HG02588 (cell line): ENCODE measurements at regions not wholly inside any gene's neighbourhood (a gene's known extent, or its start where the extent isn't known, plus 50 kb on each side); places are given as distances from the start of the nearest gene placed in this dataset.

ENCODE experiments used
- ATAC-seq: cut with Tn5 transposase; IDR thresholded peaks from one replicate; pipeline ENCODE4 v1.9.1; 2021; ENCODE audit warnings: mild to moderate bottlenecking, moderate library complexity; ENCODE audit not compliant: unreplicated experiment

- ATAC-seq, result no peak
Observed at GRCh38 chr11:37002831-37003230, 404.8 kb upstream of the RAG2 start.

DNA sequence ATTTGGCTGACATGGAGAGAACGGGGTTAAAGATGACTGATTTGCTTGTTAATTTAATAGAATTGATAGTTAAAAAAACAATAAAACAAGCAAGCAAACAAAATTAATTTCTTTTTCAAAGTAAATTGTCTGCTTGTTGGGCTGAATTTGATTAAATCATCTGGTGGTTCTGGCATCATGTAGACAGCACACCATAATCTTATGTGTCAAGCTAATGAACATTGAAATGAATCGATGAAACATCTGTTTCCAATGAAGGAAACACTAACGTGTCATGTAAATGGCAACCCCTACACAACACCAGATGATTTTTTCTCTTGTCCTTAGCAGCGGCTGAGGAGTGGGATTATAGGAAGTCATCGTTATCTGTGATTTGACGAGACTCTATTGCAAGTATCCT is 399.6 kb upstream of the RAG2 start:
- ATAC-seq, result no peak

DNA sequence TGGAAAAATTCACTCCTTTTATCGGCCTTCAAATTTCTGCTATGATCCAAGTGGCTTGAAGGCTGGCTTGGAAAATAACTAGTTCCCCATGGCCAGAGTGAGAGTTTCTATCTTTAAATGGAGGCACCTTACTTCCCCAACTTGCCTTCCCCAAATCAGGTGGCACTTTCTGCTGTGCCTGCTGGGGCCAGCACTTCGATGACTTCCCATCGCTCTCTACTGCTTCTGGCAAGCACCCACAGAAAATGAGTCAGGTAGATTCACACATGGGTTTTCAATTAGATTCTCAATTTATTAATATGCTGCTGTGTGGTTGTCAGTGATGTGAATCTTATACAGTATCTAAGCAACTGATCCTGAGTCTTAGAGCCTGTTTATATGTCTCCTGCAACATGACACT is 398.8 kb upstream of the RAG2 start:
- no peak for ATAC-seq

DNA sequence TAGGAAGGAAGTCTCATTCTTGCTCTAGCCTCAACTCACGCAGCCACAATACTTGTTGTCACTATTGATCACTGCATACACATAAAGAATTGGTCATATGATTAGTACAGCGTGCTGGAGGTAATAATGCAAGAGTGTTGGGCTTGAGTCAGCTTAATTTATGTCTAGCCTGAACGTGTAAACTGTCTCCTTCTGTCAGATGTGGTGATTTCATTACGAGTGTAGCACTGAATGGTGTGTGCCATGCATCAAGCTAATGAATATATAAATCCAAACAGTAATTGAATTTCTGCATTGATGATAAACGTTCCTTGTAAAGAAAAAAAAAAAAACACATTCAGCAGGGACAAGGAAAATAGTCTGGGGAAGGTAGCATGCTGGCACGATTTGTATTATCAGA is 396.2 kb upstream of the RAG2 start:
- no peak for ATAC-seq

GRCh38 chr11:36988556-36988955 is 390.5 kb upstream of the RAG2 start:
- ATAC-seq, result no peak

DNA sequence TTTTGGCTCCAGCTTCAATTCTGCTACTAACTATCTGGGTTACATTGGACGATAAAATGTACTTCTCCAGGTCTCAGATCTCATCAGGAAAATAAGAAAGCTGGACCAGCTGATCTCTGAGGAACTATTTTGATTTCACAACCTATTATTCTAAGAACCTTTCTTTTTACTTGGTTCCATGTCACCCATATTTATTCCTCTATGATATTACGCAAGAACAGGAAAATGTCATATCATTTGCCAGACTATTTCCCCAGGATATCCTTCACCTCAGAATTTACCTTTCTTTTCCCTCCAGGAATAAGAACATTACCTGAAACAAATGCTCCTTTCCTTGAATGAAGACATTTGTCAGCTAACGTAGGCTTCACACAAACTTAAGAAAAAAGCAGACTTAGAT is 387.5 kb upstream of the RAG2 start:
- no peak for ATAC-seq

GRCh38 chr11:36976741-36977140 is 378.7 kb upstream of the RAG2 start:
- no peak for ATAC-seq

GRCh38 chr11:36974771-36975170 is 376.7 kb upstream of the RAG2 start:
- no peak for ATAC-seq

DNA sequence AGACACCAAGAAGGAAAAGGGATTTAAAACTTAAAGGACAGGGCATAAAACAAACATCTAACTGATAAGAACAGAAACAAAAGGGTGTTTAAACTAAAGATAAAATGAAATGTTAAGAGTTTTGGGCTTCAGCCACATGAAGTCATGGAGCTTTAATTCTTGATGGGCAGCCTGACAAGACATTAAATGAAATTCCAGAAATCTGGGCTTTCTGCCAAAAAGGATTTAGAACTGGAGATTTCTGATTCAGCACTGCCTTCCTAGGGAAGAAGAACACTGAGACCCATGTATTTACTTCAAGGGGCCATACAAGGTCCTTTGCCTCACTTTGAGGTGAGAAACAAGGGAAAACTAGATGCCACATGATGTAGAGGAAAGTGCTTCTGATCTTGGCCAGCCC is 355.9 kb upstream of the RAG2 start:
- no peak for ATAC-seq

DNA sequence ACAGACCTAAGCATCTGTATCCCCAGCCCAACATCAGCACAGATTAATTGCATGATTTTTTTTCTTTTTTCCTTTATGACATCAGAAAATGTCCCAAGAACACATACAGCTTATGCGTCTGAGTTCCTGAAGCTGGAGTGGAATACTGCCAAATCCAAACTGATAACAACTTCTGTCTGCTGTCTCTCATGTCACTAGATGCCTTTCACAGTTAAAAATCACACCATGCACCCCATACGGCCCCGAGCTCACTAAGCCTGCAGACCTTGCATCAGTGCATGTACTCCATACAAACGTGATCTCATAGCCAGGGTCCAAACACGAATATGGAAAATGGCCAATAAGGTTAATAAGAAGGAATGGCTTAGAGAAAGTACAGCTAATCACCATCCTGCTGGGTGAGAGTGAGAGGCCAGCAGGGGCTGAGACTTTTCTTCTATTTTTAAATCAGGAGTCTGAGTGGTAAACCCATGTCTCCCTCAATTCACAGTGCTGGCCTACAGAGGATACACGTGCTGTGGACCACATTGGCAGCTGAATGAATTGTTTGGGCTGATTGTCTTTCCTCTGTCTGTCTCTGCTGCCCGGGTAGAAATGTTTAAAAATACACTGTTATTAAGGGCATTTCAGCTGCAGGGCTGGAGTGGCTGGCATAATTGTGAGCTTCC is 350.6 kb upstream of the RAG2 start:
- ATAC-seq, result no peak

- ATAC-seq, result no peak
Observed at GRCh38 chr11:36945384-36945783, 347.3 kb upstream of the RAG2 start.

GRCh38 chr11:36933481-36933880 is 335.4 kb upstream of the RAG2 start:
- no peak for ATAC-seq

DNA sequence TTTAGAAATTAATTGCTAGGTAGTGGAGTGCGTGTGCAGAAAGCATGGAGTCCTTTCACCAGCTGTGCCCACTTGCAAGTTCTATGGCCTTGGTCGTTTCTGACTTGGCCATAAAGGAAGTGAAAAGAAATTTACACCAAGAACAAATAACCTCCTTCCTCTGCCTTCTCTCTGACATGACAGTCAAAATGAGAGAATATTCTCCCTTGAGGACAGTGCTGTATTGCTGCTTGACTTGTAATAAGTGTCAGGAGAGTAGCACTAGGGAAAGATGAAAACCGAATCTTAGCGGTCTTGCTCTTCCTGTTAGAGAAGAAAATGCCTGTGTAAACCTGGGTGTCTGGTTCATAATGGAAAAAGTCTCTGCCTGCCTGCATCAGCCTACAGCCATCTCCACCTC is 333.1 kb upstream of the RAG2 start:
- no peak for ATAC-seq

DNA sequence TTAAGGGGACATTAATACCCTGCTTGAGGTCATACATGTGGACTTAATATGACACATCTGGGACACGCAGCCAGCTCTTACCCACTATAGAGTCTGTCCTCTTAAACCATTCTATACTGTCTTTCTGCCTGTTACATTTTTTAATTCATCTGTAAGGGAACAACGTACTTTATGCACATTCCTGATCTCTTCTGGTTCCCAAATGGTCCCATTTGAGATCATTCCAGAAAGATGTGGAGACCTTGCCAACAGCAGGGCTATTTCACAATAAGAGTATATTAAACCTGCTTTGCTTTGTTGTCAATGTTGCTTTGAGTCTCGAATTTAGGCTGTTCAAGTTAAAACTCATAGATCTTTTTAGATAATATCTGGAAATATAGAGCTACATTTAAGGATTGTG is 332.2 kb upstream of the RAG2 start:
- ATAC-seq, result no peak

DNA sequence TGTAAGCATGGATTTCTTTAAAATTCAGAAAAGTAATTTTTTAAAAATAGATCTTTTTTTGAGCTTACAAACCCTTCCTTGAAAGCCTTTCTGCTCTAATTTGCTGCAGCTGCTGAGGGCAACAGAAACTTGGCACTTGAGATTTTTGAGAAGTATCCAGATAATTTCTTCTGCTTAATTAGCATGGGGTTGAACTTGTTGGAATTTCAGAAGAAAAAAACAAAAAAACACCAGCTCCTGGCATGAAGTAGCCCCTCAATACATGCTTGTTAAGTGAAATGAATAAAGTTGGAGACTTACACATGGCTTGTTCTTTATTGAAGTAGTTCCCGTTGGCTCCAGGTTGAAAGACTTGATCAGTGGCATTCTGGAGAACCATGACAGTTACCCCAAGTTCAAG is 331.4 kb upstream of the RAG2 start:
- ATAC-seq, result no peak

GRCh38 chr11:36928621-36929020 is 330.6 kb upstream of the RAG2 start:
- no peak for ATAC-seq

GRCh38 chr11:36899800-36900199 is 301.8 kb upstream of the RAG2 start:
- ATAC-seq, result no peak

GRCh38 chr11:36890841-36891240 is 292.8 kb upstream of the RAG2 start:
- ATAC-seq, result no peak

DNA sequence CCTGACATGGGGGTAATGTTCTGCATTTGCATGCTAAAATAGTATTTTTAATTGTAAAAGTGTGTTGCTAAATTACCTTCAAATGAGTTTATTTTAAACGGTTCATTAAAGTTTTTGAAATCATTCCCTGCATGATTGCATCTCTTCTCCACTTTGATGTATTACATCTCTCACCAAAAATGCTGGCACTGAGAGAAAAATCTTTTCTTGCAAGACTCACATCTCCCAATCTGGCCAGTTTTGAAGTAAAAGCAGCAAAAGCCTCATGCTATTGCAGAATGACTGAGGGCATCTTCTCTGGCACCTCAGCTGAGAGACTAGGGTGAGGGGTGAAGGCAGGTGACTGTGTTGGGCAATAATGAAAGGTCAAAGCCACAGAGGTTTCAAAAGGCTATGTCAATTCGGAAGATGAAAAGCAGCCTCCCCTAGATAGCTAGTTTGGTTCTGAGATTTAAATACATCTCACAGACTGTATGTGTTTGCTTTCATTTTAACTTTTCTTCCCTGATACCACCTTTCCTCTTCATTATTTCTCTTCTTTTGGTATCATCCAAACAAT is 292.2 kb upstream of the RAG2 start:
- no peak for ATAC-seq

DNA sequence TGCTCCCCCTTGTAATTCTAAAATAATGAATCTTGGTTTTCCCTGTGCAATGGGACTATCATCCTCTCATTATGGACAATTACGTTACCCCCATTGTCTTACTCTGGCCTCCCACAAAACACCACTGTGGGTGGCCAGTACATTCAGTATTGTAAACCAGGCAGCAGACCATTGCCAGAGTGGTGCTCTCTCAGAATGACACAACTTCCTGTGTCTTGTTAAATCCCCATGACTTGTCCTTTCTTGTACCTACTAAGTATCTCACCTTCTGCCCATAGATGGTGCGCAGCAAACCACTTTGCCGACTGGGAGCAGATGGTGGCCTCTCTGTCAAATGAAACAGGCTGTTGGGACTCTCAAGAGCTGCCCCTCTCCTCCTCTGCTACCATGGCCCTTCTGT is 287.1 kb upstream of the RAG2 start:
- no peak for ATAC-seq

DNA sequence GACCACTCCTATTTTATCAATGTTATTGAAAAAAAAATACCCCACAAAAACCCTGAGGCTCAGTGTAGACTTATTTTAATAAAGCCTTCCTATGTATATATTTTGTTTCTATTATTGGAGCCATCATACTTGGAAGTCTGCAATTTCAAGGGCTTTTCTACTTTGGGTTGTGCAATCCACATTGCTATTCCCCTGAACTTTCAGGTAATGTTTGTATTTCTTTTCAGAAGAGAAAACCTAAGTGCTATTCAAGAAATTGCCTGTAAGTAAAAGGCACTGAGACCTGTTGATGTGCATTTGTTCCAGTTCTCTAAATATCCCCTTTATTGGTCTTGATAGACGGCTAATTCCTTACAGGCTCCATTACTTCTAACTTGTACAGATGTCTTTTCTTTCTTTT is 280.7 kb upstream of the RAG2 start:
- no peak for ATAC-seq

- ATAC-seq, result no peak
Observed at GRCh38 chr11:36877149-36877548, 279.1 kb upstream of the RAG2 start.

DNA sequence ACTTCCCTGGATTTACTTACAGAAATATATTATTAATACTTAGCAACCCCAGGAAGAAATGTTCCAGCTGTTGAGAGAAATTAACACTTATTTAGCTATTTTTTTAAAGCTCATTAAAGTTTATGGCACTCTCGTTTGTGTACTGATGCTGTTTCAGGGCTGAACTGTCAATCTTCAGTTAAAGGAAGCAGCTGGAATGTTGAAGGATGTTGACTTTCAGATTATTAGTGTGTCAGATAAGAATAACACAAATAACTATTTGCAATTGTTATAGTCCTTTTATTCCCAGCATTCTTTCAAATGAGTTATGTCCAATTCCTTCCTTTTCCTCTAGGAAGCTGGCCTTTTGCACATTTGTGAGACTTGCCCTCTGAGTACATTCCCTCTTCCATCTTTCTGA is 278.2 kb upstream of the RAG2 start:
- no peak for ATAC-seq
